ENCODE measurements at regions not wholly inside any gene's neighbourhood (a gene's known extent, or its start where the extent isn't known, plus 50 kb on each side); places are given as distances from the start of the nearest gene placed in this dataset.

DNA sequence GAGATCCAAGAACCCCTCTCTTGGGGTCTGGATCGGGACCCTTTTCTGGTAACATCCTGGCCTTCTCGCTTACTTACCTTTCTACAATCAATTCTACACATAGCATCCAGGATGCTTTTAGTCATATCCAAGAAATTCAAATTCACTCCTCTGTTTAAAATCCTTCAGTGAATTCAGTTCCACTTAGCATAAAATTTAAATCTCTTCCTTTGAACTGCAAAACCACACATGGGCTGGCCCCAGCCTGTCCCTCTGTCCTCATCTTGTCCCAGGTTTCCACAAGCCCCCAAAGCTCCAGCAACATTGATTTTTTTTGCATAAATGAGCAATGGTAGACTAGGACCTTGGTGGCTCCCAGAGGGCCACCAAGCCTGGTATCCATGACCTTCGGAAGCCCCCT, 96.4 kb upstream of the C16orf82 start:
- H3F3A ChIP-seq (ENCODE audit: control insufficient read depth, insufficient read depth): no peaks in the 10 kb centered on the region
- H3K79me2 ChIP-seq (ENCODE audit: control insufficient read depth, low read length): no peaks in the 10 kb centered on the region
- H3K4me1 ChIP-seq (ENCODE audit: control insufficient read depth, low read length): no peaks in the 10 kb centered on the region
- H3K27ac ChIP-seq (ENCODE audit: low read depth, low read length): no peak overlapping the region
- no peaks in the 10 kb centered on the region for H3K36me3 ChIP-seq (ENCODE audit: control insufficient read depth, low read length)
- H3K9me3 ChIP-seq (ENCODE audit: control insufficient read depth, insufficient read depth, low read length): no peaks in the 10 kb centered on the region
- H3K4me2 ChIP-seq (ENCODE audit: low read length): no peak overlapping the region
- H3K27me3 ChIP-seq (ENCODE audit: control insufficient read depth, low read length): no peaks in the 10 kb centered on the region
- H4K20me1 ChIP-seq (ENCODE audit: control insufficient read depth, insufficient read depth, low read depth, low read length): no peaks in the 10 kb centered on the region
- H3K4me3 ChIP-seq (ENCODE audit: low read length): no peak overlapping the region
- TF ChIP-seq, protein P1, sequence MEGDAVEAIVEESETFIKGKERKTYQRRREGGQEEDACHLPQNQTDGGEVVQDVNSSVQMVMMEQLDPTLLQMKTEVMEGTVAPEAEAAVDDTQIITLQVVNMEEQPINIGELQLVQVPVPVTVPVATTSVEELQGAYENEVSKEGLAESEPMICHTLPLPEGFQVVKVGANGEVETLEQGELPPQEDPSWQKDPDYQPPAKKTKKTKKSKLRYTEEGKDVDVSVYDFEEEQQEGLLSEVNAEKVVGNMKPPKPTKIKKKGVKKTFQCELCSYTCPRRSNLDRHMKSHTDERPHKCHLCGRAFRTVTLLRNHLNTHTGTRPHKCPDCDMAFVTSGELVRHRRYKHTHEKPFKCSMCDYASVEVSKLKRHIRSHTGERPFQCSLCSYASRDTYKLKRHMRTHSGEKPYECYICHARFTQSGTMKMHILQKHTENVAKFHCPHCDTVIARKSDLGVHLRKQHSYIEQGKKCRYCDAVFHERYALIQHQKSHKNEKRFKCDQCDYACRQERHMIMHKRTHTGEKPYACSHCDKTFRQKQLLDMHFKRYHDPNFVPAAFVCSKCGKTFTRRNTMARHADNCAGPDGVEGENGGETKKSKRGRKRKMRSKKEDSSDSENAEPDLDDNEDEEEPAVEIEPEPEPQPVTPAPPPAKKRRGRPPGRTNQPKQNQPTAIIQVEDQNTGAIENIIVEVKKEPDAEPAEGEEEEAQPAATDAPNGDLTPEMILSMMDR (IDR thresholded peaks at IDR 0.05; ENCODE audit: low read depth, low read length, poor library complexity, severe bottlenecking): no peak
- no peak for TF ChIP-seq EZH2phosphoT487 (IDR thresholded peaks at IDR 0.05; ENCODE audit: borderline replicate concordance, low read length)
- H3K9me2 ChIP-seq (replicated peaks; ENCODE audit: control insufficient read depth, low read length): no peaks in the 10 kb centered on the region

DNA sequence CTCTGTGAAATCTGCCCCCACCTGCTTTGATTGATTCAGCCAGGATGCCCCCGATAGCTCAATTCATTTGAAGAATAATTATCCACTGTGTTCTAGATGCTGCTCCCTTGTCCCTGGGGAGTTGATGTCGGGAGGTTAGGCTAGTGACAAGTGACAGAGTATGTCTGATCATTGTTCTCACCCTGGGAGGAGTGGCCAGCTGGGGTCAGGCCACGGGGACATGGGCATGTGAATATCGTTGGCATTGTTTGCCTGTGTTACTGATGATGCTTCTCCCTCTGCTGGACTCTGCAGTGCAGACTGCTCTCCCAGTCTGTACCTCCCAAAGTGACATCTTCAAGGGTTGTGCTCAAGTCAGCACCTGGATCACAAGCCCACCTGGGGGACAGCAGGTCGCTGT, 89.9 kb upstream of the C16orf82 start:
- no peak overlapping the region for H3K27ac ChIP-seq (ENCODE audit: low read depth, low read length)
- no peaks in the 10 kb centered on the region for H3K4me1 ChIP-seq (ENCODE audit: control insufficient read depth, low read length)
- H3F3A ChIP-seq (ENCODE audit: control insufficient read depth, insufficient read depth): no peaks in the 10 kb centered on the region
- no peaks in the 10 kb centered on the region for H4K20me1 ChIP-seq (ENCODE audit: control insufficient read depth, insufficient read depth, low read depth, low read length)
- no peaks in the 10 kb centered on the region for H3K36me3 ChIP-seq (ENCODE audit: control insufficient read depth, low read length)
- H3K4me2 ChIP-seq (ENCODE audit: low read length): no peak overlapping the region
- H3K79me2 ChIP-seq (ENCODE audit: control insufficient read depth, low read length): no peaks in the 10 kb centered on the region
- no peaks in the 10 kb centered on the region for H3K9me2 ChIP-seq (replicated peaks; ENCODE audit: control insufficient read depth, low read length)
- no peak overlapping the region for H3K4me3 ChIP-seq (ENCODE audit: low read length)
- H3K9me3 ChIP-seq (ENCODE audit: control insufficient read depth, insufficient read depth, low read length): no peaks in the 10 kb centered on the region
- no peaks in the 10 kb centered on the region for H3K27me3 ChIP-seq (ENCODE audit: control insufficient read depth, low read length)
- TF ChIP-seq, protein P1 (IDR thresholded peaks at IDR 0.05; ENCODE audit: low read depth, low read length, poor library complexity, severe bottlenecking): no peak
- TF ChIP-seq EZH2phosphoT487 (IDR thresholded peaks at IDR 0.05; ENCODE audit: borderline replicate concordance, low read length): no peak

DNA sequence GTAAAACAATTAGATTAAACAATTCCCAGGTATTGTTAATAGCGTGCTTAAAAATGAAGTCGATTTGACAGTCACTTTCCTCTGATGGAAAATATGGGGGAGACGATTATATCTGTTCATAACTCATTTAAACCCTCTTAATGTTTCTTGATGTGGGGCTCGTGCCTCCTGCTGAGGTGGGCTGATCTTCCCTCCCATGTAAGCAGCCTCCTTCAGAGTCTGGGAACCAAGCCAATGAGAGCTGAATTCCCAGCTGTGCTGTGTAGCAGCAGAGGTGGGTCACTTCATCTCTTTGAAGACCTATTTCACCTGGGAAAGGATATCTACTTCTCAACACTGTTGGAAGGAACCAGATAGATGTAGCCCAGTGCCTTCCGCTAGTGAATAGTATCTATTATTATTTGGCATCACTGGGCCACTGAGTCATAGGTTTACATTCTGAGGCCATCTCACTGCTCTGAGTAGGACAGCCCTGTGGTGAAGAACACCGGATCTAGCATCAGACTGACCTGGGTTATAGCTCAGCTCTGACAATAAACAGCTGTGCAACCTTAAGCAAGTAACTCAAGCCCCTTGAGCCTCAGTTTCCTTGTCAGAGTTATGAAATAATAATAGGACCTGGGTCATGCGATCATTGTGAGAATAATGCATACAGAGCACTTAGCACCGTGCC, 85.3 kb upstream of the C16orf82 start:
- Histone ChIP-seq H3K4me1 (ENCODE audit: control insufficient read depth, low read length) (no peaks in the 10 kb centered on the region), H3K9me3 (ENCODE audit: control insufficient read depth, insufficient read depth, low read length) (no peaks in the 10 kb centered on the region), H3F3A (ENCODE audit: control insufficient read depth, insufficient read depth) (no peaks in the 10 kb centered on the region), H3K4me3 (ENCODE audit: low read length) (no peak overlapping the region), H3K27me3 (ENCODE audit: control insufficient read depth, low read length) (no peaks in the 10 kb centered on the region), H4K20me1 (ENCODE audit: control insufficient read depth, insufficient read depth, low read depth, low read length) (no peaks in the 10 kb centered on the region), H3K9me2 (replicated peaks; ENCODE audit: control insufficient read depth, low read length) (no peaks in the 10 kb centered on the region), H3K4me2 (ENCODE audit: low read length) (no peak overlapping the region), H3K27ac (ENCODE audit: low read depth, low read length) (no peak overlapping the region), H3K79me2 (ENCODE audit: control insufficient read depth, low read length) (no peaks in the 10 kb centered on the region), H3K36me3 (ENCODE audit: control insufficient read depth, low read length) (no peaks in the 10 kb centered on the region)
- TF ChIP-seq, protein P1 (IDR thresholded peaks at IDR 0.05; ENCODE audit: low read depth, low read length, poor library complexity, severe bottlenecking): no peak
- no peak for TF ChIP-seq EZH2phosphoT487 (IDR thresholded peaks at IDR 0.05; ENCODE audit: borderline replicate concordance, low read length)
